B cell (primary cell): ENCODE measurements at regions not wholly inside any gene's neighbourhood (a gene's known extent, or its start where the extent isn't known, plus 50 kb on each side); places are given as distances from the start of the nearest gene placed in this dataset.
"Not testable (repeated sequence)": the region's sequence is repeated elsewhere in the genome, so short reads cannot be mapped to it uniquely, and the experiment has no call there.

ENCODE experiments used
- EZH2 ChIP-seq: IDR thresholded peaks from 2 replicates; pipeline ENCODE4 v1.6.1; 2012; ENCODE audit warnings: borderline replicate concordance, low read depth, mild to moderate bottlenecking, moderate library complexity, low read length; ENCODE audit not compliant: insufficient read depth, poor library complexity, severe bottlenecking
- TF ChIP-seq, protein P1 (sequence below): fragments of 200-600 bp; IDR thresholded peaks from one replicate; pipeline ENCODE4 v1.8.0; 2022; ENCODE audit warnings: antibody characterized with exemption, mild to moderate bottlenecking

DNA sequence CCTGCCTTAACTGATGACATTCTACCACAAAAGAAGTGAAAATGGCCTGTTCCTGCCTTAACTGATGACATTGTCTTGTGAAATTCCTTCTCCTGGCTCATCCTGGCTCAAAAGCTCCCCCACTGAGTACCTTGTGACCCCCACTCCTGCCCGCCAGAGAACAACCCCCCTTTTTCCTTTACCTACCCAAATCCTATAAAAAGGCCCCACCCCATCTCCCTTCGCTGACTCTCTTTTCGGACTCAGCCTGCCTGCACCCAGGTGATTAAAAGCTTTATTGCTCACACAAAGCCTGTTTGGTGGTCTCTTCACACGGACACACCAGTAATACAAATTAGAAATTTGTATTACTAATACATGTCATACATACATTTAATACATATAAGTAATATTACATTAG, 489.9 kb upstream of the IMPG1 start:
- TF ChIP-seq, protein P1, sequence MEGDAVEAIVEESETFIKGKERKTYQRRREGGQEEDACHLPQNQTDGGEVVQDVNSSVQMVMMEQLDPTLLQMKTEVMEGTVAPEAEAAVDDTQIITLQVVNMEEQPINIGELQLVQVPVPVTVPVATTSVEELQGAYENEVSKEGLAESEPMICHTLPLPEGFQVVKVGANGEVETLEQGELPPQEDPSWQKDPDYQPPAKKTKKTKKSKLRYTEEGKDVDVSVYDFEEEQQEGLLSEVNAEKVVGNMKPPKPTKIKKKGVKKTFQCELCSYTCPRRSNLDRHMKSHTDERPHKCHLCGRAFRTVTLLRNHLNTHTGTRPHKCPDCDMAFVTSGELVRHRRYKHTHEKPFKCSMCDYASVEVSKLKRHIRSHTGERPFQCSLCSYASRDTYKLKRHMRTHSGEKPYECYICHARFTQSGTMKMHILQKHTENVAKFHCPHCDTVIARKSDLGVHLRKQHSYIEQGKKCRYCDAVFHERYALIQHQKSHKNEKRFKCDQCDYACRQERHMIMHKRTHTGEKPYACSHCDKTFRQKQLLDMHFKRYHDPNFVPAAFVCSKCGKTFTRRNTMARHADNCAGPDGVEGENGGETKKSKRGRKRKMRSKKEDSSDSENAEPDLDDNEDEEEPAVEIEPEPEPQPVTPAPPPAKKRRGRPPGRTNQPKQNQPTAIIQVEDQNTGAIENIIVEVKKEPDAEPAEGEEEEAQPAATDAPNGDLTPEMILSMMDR: not testable (repeated sequence)
- not testable (repeated sequence) for TF ChIP-seq EZH2
